ENCODE measurements at regions not wholly inside any gene's neighbourhood (a gene's known extent, or its start where the extent isn't known, plus 50 kb on each side); places are given as distances from the start of the nearest gene placed in this dataset.

GRCh38 chr16:8179615-8180014, 410.7 kb downstream of the TMEM114 start:
- no peak overlapping the region for H3K4me3 ChIP-seq (ENCODE audit: low read depth, low read length)

GRCh38 chr16:8178271-8178670, 412.0 kb downstream of the TMEM114 start:
- H3K4me3 ChIP-seq (ENCODE audit: low read depth, low read length), result no peak overlapping the region
- TF ChIP-seq CTCF (IDR thresholded peaks at IDR 0.05; ENCODE audit: borderline replicate concordance, insufficient read depth, low read depth, low read length), result no peak

More at GRCh38 chr16:8179615-8180014, 410.7 kb downstream of the TMEM114 start:
- no peak for TF ChIP-seq CTCF (IDR thresholded peaks at IDR 0.05; ENCODE audit: borderline replicate concordance, insufficient read depth, low read depth, low read length)

GRCh38 chr16:8175411-8175810, 414.9 kb downstream of the TMEM114 start:
- TF ChIP-seq CTCF (IDR thresholded peaks at IDR 0.05; ENCODE audit: borderline replicate concordance, insufficient read depth, low read depth, low read length), result no peak
- no peak overlapping the region for H3K4me3 ChIP-seq (ENCODE audit: low read depth, low read length)

GRCh38 chr16:8173111-8173644, 417.1 kb downstream of the TMEM114 start:
- peak; percentile 74 for TF ChIP-seq CTCF (IDR thresholded peaks at IDR 0.05; ENCODE audit: borderline replicate concordance, insufficient read depth, low read depth, low read length)
- no peak overlapping the region for H3K4me3 ChIP-seq (ENCODE audit: low read depth, low read length)

GRCh38 chr16:8172551-8172950, 417.8 kb downstream of the TMEM114 start:
- no peak overlapping the region for H3K4me3 ChIP-seq (ENCODE audit: low read depth, low read length)
- TF ChIP-seq CTCF (IDR thresholded peaks at IDR 0.05; ENCODE audit: borderline replicate concordance, insufficient read depth, low read depth, low read length), result no peak

- TF ChIP-seq CTCF (IDR thresholded peaks at IDR 0.05; ENCODE audit: borderline replicate concordance, insufficient read depth, low read depth, low read length), result no peak
- H3K4me3 ChIP-seq (ENCODE audit: low read depth, low read length), result no peak overlapping the region
Observed at GRCh38 chr16:8168016-8168415, 422.3 kb downstream of the TMEM114 start.

GRCh38 chr16:8167436-8167835, 422.9 kb downstream of the TMEM114 start:
- TF ChIP-seq CTCF (IDR thresholded peaks at IDR 0.05; ENCODE audit: borderline replicate concordance, insufficient read depth, low read depth, low read length), result no peak
- no peak overlapping the region for H3K4me3 ChIP-seq (ENCODE audit: low read depth, low read length)
